NCI-H526 (cell line): ENCODE measurements at regions not wholly inside any gene's neighbourhood (a gene's known extent, or its start where the extent isn't known, plus 50 kb on each side); places are given as distances from the start of the nearest gene placed in this dataset.

Source experiments
- DNase-seq, 2 experiments: peaks; one replicate each; lab custom pipeline; 2025; lab: John Stamatoyannopoulos, UW

- DNase-seq: no peak
Measured at GRCh38 chr20:40393197-40394079, 295.6 kb downstream of the MAFB start.

DNA sequence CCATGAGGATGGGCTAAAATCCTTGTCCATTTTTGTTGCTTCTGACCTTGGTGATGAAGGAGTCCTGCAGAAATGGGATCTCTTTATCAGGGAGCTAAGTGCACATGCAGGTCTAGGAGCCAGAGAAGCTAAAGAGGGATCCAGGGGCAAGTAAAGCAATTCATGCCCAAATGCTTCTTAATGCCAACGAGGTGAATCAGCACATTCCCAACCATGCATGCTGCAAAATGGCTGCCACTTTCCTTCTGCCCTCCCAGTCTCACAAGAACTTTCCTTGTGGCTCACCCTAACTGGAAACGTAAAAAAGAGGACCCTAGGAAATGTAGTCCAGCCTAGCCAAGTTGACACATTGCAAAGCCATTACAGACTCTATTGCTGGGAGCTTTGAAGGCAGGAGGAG, 298.4 kb downstream of the MAFB start:
- DNase-seq: no peak

DNA sequence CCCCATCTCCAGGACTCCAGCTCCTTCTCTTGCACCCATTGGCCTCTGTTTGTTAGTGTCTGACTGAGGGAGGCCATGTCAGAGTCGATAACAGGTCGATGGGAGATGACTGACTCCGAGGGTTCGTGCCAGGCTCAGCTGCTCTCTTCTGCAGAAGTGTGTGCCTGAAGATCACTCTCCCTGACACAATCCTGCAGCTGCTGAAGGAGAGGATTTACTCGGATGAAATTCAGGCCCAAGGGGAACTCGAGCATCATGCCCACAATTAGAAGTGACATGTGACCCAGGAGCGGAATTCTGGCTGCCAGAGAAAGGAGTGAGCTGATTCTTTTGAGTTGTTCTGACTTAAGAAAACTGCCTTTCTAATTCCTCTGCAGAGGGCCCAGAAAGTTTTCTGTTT, 318.2 kb downstream of the MAFB start:
- DNase-seq: no peak

DNA sequence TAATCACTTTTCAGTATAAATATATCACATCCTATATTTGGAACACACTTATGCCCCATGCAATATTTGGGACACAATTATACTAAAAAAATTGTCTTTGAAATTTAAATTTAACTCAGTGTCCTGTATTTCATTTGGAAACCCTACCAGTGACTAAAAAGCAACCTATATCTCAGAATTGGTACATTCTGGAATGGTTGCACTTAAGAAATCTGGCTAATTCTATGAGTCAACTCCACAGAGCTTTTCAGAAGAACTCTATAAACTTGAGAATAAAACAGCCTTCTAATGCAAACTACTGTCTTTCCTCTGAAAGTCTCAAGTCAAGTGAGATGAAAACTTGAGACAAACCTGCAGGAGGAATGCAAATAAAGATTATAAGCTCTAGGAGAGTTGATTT, 320.2 kb downstream of the MAFB start:
- no peak for DNase-seq

DNA sequence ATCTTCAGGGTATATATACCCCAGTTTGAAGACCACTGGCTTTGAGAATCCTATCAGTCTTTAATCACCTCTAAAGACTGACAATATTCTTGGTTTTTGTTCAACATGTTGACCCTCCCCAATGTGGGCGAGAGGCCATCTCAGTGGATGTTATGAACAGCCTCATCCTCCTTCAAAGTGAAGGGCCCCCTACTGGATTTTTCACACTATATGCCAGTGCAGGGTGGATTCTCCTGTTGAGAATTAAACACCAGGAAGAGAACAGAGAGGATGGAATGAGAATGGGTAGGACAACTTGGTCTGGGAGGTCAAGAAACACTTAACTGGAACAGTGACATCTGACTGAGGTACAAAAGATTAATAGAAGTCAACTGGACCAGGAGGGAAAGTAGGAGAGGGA, 327.1 kb downstream of the MAFB start:
- DNase-seq: no peak

DNA sequence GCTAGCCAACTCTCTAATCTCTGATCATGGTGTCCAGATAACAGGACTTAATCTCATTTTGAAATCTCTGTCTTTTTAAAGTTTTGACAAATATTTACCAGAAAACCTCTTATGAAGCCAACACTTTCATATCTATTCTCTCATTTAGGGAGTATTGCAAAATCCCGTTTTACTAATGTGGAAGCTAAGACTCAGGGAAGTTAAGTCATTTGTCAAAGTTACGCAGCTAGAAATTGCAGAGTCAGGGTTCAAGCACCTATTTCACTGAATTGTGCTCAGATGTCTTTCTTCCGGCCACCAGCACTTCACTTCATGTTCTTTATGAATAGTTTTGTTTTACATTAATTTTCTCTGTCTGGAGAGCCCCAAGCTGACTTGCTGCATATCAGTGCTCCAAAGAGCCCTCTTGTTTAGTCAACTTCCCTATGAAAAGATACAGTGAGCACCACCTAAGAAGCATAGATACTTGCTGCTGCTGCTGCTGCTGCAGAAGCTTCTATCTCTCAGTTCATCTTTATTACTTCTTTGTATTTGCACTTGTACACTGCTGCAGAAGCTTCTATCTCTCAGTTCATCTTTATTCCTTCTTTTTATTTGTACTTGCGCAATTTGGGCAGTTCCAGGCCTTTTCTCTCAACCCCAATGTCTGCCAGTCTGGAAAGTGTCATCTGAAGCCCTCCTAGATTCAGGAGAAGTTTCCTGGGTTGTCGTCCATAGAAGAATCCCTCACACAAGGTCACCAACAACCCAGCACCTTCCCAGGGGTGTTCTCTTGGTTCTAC, 329.7 kb downstream of the MAFB start:
- no peak for DNase-seq

DNA sequence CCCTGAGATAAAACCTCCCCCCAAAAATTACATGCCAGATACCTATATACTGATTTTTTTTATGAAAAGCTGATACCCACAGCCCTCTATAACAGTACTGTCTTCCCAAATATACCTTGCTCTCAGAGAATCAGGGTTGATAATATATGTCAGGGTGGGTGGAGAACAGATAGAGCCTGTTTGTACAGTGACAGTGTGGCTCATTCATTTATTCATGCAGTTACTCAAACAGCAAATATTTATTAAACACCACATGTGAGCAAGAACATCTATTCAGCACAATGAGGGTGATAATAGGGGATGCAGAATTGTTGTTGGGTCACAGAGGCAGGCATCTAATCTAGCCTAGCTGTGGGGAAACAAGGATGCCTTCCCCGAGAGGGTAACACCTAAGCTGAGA, 334.2 kb downstream of the MAFB start:
- DNase-seq: no peak

GRCh38 chr20:40343390-40343789, 345.6 kb downstream of the MAFB start:
- DNase-seq: no peak

DNA sequence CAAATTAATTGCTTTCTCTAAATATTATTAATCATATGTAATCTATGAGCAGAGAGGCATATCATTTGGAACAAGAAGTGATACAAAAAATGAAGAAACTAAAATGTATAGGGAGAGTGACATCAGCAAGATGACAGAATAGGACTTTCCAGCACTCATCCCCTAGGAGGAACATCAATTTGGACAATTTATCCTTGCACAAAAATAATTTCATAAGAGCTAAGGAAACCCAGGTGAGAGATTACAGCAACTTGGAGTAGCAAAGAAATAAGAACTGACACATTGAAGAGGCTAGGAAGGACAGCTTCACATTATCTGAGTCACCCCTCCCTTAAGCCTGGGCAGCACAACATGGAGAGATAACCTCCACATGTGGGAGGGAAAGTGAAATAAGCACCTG, 347.5 kb downstream of the MAFB start:
- no peak for DNase-seq

GRCh38 chr20:40339661-40340449, 349.2 kb downstream of the MAFB start:
- no peak for DNase-seq

DNA sequence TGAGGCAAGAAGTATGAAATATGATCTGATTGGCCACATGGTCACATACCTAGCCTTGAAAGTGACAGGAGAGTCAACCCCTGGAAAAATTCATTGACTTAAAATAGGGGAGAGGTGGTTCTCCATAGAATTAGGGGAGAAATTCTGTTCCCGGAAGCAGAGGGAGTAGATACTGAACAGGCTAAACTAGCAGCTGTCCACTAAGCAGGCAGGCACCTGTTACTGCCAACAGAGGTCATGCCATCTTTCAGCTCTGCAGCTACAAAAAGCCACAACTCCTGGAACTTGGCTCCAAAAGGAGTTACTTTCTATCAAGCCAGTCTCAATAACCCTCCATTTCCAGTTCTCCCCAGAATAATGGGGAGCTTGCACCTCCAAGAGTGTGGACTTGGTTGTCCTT, 352.5 kb downstream of the MAFB start:
- DNase-seq: no peak

DNA sequence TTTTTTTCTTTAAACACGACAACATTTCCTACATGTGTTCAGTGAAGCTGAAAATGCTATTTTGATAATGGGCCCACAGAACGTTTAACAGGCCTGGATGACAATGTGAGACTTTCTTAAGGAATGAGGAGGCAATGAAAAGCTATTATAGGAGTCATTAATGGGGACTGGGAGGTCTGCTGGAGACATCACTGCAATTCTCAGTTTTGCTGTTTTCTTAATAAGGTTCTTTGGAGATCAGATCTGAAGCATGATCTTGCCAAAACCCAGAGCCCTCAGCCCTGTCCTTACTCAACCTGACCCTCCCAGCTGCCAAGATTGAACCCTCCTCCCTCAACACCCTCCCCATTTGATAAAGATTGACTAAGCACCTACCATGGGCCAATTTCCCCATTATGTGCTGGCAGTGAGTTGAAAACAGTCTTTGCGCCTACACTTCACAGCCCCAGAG, 353.1 kb downstream of the MAFB start:
- no peak for DNase-seq

DNA sequence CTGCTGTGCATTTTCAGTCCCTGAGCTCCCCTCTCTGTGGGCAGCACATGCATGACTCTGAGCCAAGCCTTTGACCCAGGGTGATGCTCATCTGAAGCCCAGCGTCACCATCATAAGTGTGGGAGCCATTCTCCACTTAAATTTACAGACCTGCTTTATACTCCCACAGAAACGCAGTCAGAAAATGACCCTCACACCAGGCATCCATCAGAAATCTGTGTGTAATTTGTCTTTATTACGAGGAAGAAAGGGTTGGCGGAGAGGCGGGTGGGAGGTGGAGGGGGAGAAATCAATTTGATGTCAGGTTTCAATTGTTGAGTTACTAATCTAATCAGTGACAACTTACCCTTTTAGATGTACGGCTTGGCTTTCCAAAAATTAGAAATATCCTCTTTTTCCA, 353.6 kb downstream of the MAFB start:
- DNase-seq: no peak

DNA sequence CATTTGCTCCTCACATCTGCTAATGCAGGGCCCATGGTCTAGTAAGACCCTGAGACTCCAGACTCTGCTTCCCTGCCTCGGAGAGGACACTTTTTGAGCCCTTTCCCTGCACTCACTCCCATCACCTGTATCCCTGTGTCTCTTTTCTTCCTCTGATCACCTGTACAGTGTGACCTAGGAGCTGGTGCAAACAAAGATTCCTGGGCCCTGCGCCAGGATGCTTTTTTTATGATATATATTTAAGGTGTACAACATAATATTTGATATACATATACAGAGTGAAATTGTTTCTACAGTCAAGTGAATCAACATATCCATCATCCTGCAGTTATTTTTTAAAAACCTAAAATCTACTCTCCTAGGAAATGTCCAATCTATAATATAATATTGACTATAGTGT, 355.4 kb downstream of the MAFB start:
- DNase-seq: no peak

GRCh38 chr20:40331807-40332560, 357.1 kb downstream of the MAFB start:
- DNase-seq: no peak

GRCh38 chr20:40331249-40331648, 357.8 kb downstream of the MAFB start:
- no peak for DNase-seq

DNA sequence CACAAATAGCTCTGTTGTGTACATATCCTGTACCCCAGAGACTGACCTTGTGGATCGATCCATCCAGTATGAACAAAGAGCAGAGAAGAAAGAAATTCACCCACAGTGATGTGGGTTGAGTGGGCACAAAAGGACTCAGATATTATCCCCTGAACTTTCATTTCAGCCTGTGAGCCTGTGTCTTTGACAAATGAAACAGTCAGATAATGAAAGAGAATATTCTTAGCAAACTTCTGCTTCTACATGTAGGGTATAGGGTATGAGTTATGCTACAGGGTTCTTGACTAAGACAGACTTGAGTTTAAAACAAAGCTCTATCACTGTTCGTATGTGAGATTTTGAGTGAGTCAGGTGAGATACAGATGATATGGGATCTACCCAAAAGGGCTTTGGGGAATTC, 359.7 kb downstream of the MAFB start:
- DNase-seq: no peak

DNA sequence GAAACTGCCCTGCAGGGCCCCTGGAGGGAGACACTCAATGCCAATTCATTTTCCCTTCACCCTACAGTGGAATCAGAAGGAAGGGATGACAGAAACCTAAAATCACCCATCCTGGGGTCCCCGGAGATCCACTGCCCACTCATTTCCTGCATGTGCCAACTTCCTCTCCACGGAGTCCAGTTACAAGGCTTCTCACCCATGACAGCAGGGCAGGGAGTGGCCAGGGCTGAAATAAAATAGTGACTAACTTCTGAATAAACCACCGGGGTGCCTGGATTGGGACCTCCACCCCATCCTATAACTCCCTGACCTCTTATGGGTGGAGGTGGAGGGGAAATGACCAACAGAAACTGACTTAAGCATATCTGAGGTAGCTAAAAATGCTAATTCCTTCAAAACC, 362.3 kb downstream of the MAFB start:
- DNase-seq: no peak

- DNase-seq: no peak
Measured at GRCh38 chr20:40325006-40325568, 363.9 kb downstream of the MAFB start.

DNA sequence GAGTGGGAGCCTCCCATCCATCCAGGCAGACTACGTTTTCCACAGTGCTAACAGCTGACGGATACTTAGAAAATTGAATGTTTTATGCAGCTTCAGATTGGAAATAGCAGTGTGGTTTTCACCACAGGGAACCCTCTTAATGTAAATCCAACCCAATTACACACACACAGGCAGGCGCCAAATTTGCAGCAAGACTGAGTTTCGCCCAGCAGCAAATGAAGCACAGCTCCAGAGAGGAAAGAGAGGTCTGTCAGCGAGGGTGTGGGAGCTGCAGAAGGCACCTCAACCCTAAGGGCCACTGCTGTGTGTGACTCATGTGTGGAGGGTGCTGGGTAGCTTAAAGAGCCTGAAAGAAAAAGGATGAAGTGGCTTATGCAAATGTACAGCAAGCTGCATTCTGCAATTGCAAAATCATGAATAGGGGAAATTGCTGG, 365.7 kb downstream of the MAFB start:
- DNase-seq: no peak

- DNase-seq: no peak
Measured at GRCh38 chr20:40322941-40323340, 366.1 kb downstream of the MAFB start.
